ENCODE measurements at regions not wholly inside any gene's neighbourhood (a gene's known extent, or its start where the extent isn't known, plus 50 kb on each side); places are given as distances from the start of the nearest gene placed in this dataset.

GRCh38 chr12:3924761-3925160 is 51.6 kb upstream of the PARP11 start:
- Histone ChIP-seq H3K4ac (ENCODE audit: low read depth, low read length) (no peak overlapping the region), H3K4me1 (ENCODE audit: control insufficient read depth, insufficient read depth, low read length) (no peaks in the 10 kb centered on the region), H3K4me3 (ENCODE audit: insufficient read depth, low read depth, low read length) (no peak overlapping the region), H4K20me1 (ENCODE audit: insufficient read depth, low read length) (no peaks in the 10 kb centered on the region), H2BK5ac (ENCODE audit: low read depth, low read length, poor library complexity, severe bottlenecking) (no peak overlapping the region), H3K4me2 (ENCODE audit: low read depth, low read length) (no peak overlapping the region), H2BK20ac (ENCODE audit: low read depth, low read length) (no peak overlapping the region), H2BK15ac (ENCODE audit: low read depth, low read length) (no peak overlapping the region), H3K9ac (ENCODE audit: low read depth, low read length) (no peak overlapping the region), H4K8ac (ENCODE audit: low read depth in 2 of 2, low read length in 2 of 2) (no peak overlapping the region), H3K27ac (ENCODE audit: insufficient read depth, low read length) (no peak overlapping the region), H3K18ac (ENCODE audit: low read depth, low read length) (no peak overlapping the region), H3K9me3 (ENCODE audit: control insufficient read depth, insufficient read depth, low read length) (no peaks in the 10 kb centered on the region), H3K9me1 (ENCODE audit: insufficient read depth, low read length) (no peaks in the 10 kb centered on the region), H3K23ac (ENCODE audit: low read depth, low read length) (no peak overlapping the region), H2AK9ac (replicated peaks; ENCODE audit: low read depth, low read length, poor library complexity) (no peak overlapping the region), H4K91ac (ENCODE audit: insufficient read depth, low read depth, low read length) (no peak overlapping the region), H3K27me3 (ENCODE audit: control insufficient read depth, insufficient read depth, low read length) (peaks cover 14% of the 10 kb centered on the region), H3K14ac (replicated peaks; ENCODE audit: low read depth, low read length) (no peak overlapping the region), H2BK120ac (ENCODE audit: low read depth, low read length) (no peak overlapping the region), H3K56ac (ENCODE audit: extremely low read depth, insufficient read depth, low read length) (no peak overlapping the region), H3K36me3 (ENCODE audit: control insufficient read depth, insufficient read depth, low read length) (no peaks in the 10 kb centered on the region), H4K5ac (ENCODE audit: low read depth, low read length) (no peak overlapping the region), H2AFZ (replicated peaks; ENCODE audit: low read length, poor library complexity) (no peak overlapping the region), H3K79me1 (ENCODE audit: low read depth in 1 of 2, low read length in 2 of 2) (no peaks in the 10 kb centered on the region), H2AK5ac (ENCODE audit: low read depth, low read length) (no peak overlapping the region)
- dilution Hi-C loops (cut with HindIII; ENCODE audit: low sequenced_read_pairs, unreplicated experiment) (no loop called here), intact Hi-C loops (cut with micrococcal nuclease) (no loop called here), in situ Hi-C loops (cut with MboI; ENCODE audit: low sequenced_read_pairs) (no loop called here)
- ATAC-seq (ENCODE audit: low read depth) (no peak), DNase-seq (no peak)
- TF ChIP-seq FOS (IDR thresholded peaks at IDR 0.05; ENCODE audit: low read depth, low read length): no peak
- TF ChIP-seq MXI1 (IDR thresholded peaks at IDR 0.05; ENCODE audit: borderline replicate concordance, low read depth, low read length): no peak
- CTCF ChIA-PET: interaction anchor here (1.0 kb wide), 1 partner anchor 14 kb away, joined by 3 read pairs; no protein-coding TSS in a partner anchor
- BruUV-seq (replicated peaks): no TSS peak
- WGBS, 2 experiments (ENCODE audit: extremely low coverage in 2 of 2, insufficient read length in 1 of 2): no CpG with 5 or more reads among the region's 3 CpGs
- POLR2A ChIA-PET (ENCODE audit: unreplicated experiment): no interaction called here

Data from IMR-90 (cell line).